Forelimb muscle (tissue), 1 donor: ENCODE measurements at regions not wholly inside any gene's neighbourhood (a gene's known extent, or its start where the extent isn't known, plus 50 kb on each side); places are given as distances from the start of the nearest gene placed in this dataset.

ENCODE experiments used
- DNase-seq: peaks from one replicate; pipeline ENCODE4 v3.0.0-alpha.2; 2013; ENCODE audit warnings: low read depth

DNA sequence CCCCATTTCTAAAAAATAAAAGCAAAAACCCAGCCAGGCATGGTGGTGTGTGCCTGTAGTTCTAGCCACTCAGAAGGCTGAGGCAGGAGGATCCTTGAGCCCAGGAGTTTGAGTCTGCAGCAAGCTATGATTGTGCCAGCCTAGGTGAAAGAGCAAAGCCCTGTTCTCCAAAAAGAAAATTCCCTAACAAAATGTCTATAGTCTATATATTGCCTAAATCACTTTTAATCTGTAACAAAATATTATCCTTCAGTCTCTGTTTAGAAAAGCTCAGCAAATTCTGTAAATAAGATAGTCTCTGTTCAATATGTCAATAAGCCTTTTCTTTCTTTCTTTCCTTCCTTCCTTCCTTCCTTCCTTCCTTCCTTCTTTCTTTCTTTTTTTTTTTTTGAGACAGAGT, 75.8 kb upstream of the ZFP64 start:
- DNase-seq: no peak

- no peak for DNase-seq
These were observed 72.2 kb upstream of the ZFP64 start for GRCh38 chr20:52263757-52264156.

- DNase-seq: no peak
These were observed 70.2 kb upstream of the ZFP64 start for GRCh38 chr20:52261792-52262191.

- DNase-seq: no peak
These were observed 67.7 kb upstream of the ZFP64 start for GRCh38 chr20:52259295-52259694.

DNA sequence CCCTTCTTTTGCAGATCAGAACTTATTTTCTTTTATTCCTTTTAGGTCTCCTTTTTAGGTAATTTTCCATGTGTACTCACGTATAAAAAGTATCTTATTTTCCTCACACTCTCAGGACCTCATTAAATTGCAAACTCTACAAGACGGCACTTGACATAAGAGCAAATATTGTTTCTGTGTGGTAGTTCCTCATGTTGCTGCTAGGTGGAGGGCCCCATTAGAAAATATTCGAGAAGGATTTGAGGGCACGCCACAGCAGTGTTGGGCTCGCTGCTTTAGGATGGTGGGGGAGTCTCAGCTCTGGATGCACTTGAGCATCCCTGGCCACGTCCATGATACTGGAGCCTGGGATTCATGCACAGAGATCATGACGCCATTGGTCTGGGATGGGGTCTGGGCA, 64.9 kb upstream of the ZFP64 start:
- no peak for DNase-seq

- DNase-seq: no peak
These were observed 61.1 kb upstream of the ZFP64 start for GRCh38 chr20:52252664-52253063.

DNA sequence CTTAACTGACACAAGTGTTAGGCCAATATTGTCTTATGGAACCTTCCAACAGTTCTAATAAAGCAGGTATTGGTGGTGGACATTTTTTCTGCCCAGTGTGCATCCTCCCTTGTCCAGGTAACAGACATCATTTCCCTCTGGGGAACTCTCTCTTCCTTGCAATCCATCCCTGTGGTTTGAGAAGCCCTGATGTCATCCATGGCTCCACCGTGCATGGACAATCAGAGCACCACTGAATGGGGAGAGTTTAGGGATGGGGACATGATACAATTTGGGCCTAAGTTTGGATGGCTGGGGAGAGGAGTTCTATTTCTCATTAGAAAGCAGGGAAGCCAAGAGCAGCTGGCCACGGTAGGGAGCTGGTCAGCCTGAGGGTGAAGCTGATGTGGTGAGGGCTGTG, 60.2 kb upstream of the ZFP64 start:
- DNase-seq: no peak

DNA sequence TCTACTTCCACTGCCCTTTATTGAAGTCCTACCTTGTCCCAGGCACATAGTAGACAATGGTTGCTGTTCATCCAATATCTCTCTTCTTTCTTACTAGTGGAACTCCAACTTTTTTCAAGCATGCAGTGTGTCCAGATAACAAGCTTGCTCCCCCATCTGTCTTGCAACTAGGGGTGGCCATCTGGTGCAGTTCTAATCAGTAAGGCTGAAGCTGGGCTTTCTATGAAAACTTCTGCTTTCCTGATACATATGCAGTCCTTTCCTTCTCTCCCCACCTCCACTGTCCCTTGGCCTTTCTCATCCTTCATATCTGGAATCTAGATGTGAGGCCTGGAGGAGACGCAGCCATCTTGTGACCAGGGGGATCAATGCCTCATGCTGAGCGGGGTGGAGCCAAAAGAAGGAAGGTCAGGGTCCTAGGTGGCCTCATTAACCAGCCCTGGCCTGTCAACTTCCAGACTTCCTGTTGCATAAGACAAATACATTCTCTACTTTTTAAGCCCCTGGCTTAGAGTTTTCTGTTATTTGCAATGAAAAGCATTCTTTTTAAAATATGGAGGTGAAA, 59.6 kb upstream of the ZFP64 start:
- DNase-seq: no peak

- no peak for DNase-seq
These were observed 56.0 kb upstream of the ZFP64 start for GRCh38 chr20:52247548-52247947.

- DNase-seq: no peak
These were observed 54.8 kb upstream of the ZFP64 start for GRCh38 chr20:52246366-52246765.

GRCh38 chr20:52244702-52245101, 53.1 kb upstream of the ZFP64 start:
- no peak for DNase-seq

GRCh38 chr20:52242237-52243230, 51.0 kb upstream of the ZFP64 start:
- peak; percentile 26 for DNase-seq
